Type B pancreatic cell (in vitro differentiated cells): ENCODE measurements at regions not wholly inside any gene's neighbourhood (a gene's known extent, or its start where the extent isn't known, plus 50 kb on each side); places are given as distances from the start of the nearest gene placed in this dataset.

Experiments used
- DNase-seq: peaks from one replicate; pipeline ENCODE4 v3.0.0; 2021; ENCODE audit warnings: mixed read lengths; ENCODE audit not compliant: unreplicated experiment; ENCODE audit errors: extremely low spot score
- H3K27ac Mint-ChIP-seq: 2 replicates; pipeline ENCODE4 v1.8.0; 2021; ENCODE audit warnings: mild to moderate bottlenecking, mixed read lengths
- H3K27me3 Mint-ChIP-seq: 2 replicates; pipeline ENCODE4 v1.8.0; 2021; ENCODE audit warnings: mixed read lengths
- H3K36me3 Mint-ChIP-seq: 2 replicates; pipeline ENCODE4 v1.8.0; 2021; ENCODE audit warnings: mixed read lengths
- H3K4me1 Mint-ChIP-seq: one replicate; pipeline ENCODE4 v1.8.0; 2021; ENCODE audit warnings: mixed read lengths; ENCODE audit not compliant: unreplicated experiment
- H3K4me3 Mint-ChIP-seq: 2 replicates; pipeline ENCODE4 v1.8.0; 2021; ENCODE audit warnings: mild to moderate bottlenecking, mixed read lengths
- H3K9me3 Mint-ChIP-seq: 2 replicates; pipeline ENCODE4 v1.8.0; 2021; ENCODE audit warnings: mixed read lengths
- CTCF ChIP-seq: fragments of 200-600 bp; sonication (generic); conservative IDR thresholded peaks from 2 replicates; pipeline ENCODE4 v1.5.0; 2021; ENCODE audit warnings: antibody characterized with exemption, mild to moderate bottlenecking

GRCh38 chr2:129742415-129743180 is 236.9 kb upstream of the RAB6C start:
- Mint-ChIP-seq H3K36me3 (no peaks in the 10 kb centered on the region), H3K4me1 (peaks cover 12% of the 10 kb centered on the region), H3K27ac (no peak overlapping the region), H3K4me3 (no peak overlapping the region), H3K27me3 (peaks cover 3% of the 10 kb centered on the region), H3K9me3 (no peaks in the 10 kb centered on the region)
- no peak for TF ChIP-seq CTCF
- no peak for DNase-seq

- H3K36me3 Mint-ChIP-seq = no peaks in the 10 kb centered on the region
- TF ChIP-seq CTCF = no peak
- H3K27ac Mint-ChIP-seq = no peak overlapping the region
- peaks cover 4% of the 10 kb centered on the region for H3K27me3 Mint-ChIP-seq
- H3K9me3 Mint-ChIP-seq = peaks cover 2% of the 10 kb centered on the region
- H3K4me1 Mint-ChIP-seq = peaks cover 12% of the 10 kb centered on the region
- DNase-seq = no peak
- H3K4me3 Mint-ChIP-seq = no peak overlapping the region
Measured at GRCh38 chr2:129744141-129744540, 235.3 kb upstream of the RAB6C start.

GRCh38 chr2:129744649-129745048 is 234.8 kb upstream of the RAB6C start:
- Mint-ChIP-seq H3K4me1 (peaks cover 12% of the 10 kb centered on the region), H3K27me3 (peaks cover 6% of the 10 kb centered on the region), H3K36me3 (no peaks in the 10 kb centered on the region), H3K4me3 (no peak overlapping the region), H3K9me3 (peaks cover 6% of the 10 kb centered on the region), H3K27ac (no peak overlapping the region)
- TF ChIP-seq CTCF = no peak
- DNase-seq = no peak

GRCh38 chr2:129747500-129748125 is 231.9 kb upstream of the RAB6C start:
- no peak for DNase-seq
- H3K9me3 Mint-ChIP-seq = peaks cover 6% of the 10 kb centered on the region
- peaks cover 12% of the 10 kb centered on the region for H3K4me1 Mint-ChIP-seq
- H3K4me3 Mint-ChIP-seq = no peak overlapping the region
- TF ChIP-seq CTCF = no peak
- peaks cover 7% of the 10 kb centered on the region for H3K27me3 Mint-ChIP-seq
- no peak overlapping the region for H3K27ac Mint-ChIP-seq
- no peaks in the 10 kb centered on the region for H3K36me3 Mint-ChIP-seq

GRCh38 chr2:129748250-129748649 is 231.2 kb upstream of the RAB6C start:
- Mint-ChIP-seq H3K4me3 (no peak overlapping the region), H3K4me1 (peaks cover 12% of the 10 kb centered on the region), H3K27me3 (peaks cover 11% of the 10 kb centered on the region), H3K9me3 (peaks cover 6% of the 10 kb centered on the region), H3K27ac (no peak overlapping the region), H3K36me3 (no peaks in the 10 kb centered on the region)
- TF ChIP-seq CTCF = no peak
- DNase-seq = no peak
